HepG2 (cell line): ENCODE measurements at regions not wholly inside any gene's neighbourhood (a gene's known extent, or its start where the extent isn't known, plus 50 kb on each side); places are given as distances from the start of the nearest gene placed in this dataset.
A peak's percentile ranks its signal among the peaks of the same experiment; 100 is the strongest.

Experiments used
- ATAC-seq: fragments of 200-7000 bp; cut with Tn5 transposase; 3 replicates; pipeline ENCODE4 v1.9.1; 2020; ENCODE audit warnings: mild to moderate bottlenecking, moderate library complexity
- BruUV-seq: library from RNA; stranded (reverse); fragments of 400-500 nt; replicated peaks from 2 replicates; lab custom pipeline; 2021; lab: Mats Ljungman, UMichigan
- CTCF ChIA-PET: fragments of 300-600 bp; formaldehyde crosslinking; extraction: SDS; loops from one replicate; lab custom pipeline; 2021; ENCODE audit warnings: low total read pairs, inconsistent platforms, low intra/inter-chr PET ratio; lab: Yijun Ruan, JAX
- POLR2A ChIA-PET: fragments of 350-600 bp; sonication (Branson Sonifier 250); formaldehyde crosslinking; loops from one replicate; lab custom pipeline; 2020; ENCODE audit warnings: antibody characterized with exemption, inconsistent platforms; lab: Yijun Ruan, JAX
- DNase-seq: peaks from one replicate; pipeline ENCODE4 v3.0.0-alpha.2; 2015; ENCODE audit warnings: low spot score
- FAIRE-seq: peaks from 3 replicates; lab custom pipeline; 2011; peaks lifted over from hg19 to GRCh38; lab: Jason Lieb, UNC
- H2AFZ ChIP-seq: one replicate; pipeline ENCODE4 v1.6.1; 2011; ENCODE audit warnings: low read length, inconsistent platforms
- H3K27ac ChIP-seq: fragments of 300-600 bp; 3 replicates; pipeline ENCODE4 v1.8.0; 2011; ENCODE audit warnings: mixed run types, mild to moderate bottlenecking, mixed read lengths, low read length, inconsistent platforms; ENCODE audit not compliant: insufficient read depth; ENCODE audit errors: extremely low read length
- H3K27me3 ChIP-seq, 2 experiments: fragments of 200-600 bp in 1 of 2; 2 replicates in 1 of 2; 3 replicates in 1 of 2; pipeline versions ENCODE4 v1.6.0 to v1.8.0; 2011; ENCODE audit warnings: low read length in 2 of 2, mild to moderate bottlenecking in 2 of 2, moderate library complexity in 2 of 2, inconsistent platforms in 1 of 2; ENCODE audit not compliant: insufficient read depth in 2 of 2, control insufficient read depth in 1 of 2
- H3K36me3 ChIP-seq, 2 experiments: fragments of 200-600 bp in 1 of 2; replicated peaks in 1 of 2; 2 replicates in 1 of 2; 3 replicates in 1 of 2; pipeline versions ENCODE4 v1.5.1 to v1.8.0; 2011; ENCODE audit warnings: low read length in 2 of 2, inconsistent platforms in 1 of 2; ENCODE audit not compliant: insufficient read depth in 2 of 2, control insufficient read depth in 1 of 2
- H3K4me1 ChIP-seq: 2 replicates; pipeline ENCODE4 v1.5.1; 2012; ENCODE audit warnings: low read length, inconsistent platforms; ENCODE audit not compliant: insufficient read depth
- H3K4me2 ChIP-seq: 2 replicates; pipeline ENCODE4 v1.6.0; 2011; ENCODE audit warnings: low read depth, low read length, inconsistent platforms
- H3K4me3 ChIP-seq, 3 experiments: fragments of 200-600 bp in 1 of 3; sonication (generic), shearing (Covaris generic) in 1 of 3; replicated peaks in 1 of 3; 2 replicates each; pipeline ENCODE4 v1.5.1; 2011 to 2016; ENCODE audit warnings: low read length in 3 of 3, inconsistent platforms in 2 of 3, low read depth in 2 of 3, mild to moderate bottlenecking in 2 of 3, control low read depth in 1 of 3, mixed read lengths in 1 of 3; ENCODE audit not compliant: insufficient read depth in 1 of 3
- H3K79me2 ChIP-seq: one replicate; pipeline ENCODE4 v1.6.1; 2011; ENCODE audit warnings: low read length, inconsistent platforms; ENCODE audit not compliant: insufficient read depth
- H3K9ac ChIP-seq: 2 replicates; pipeline ENCODE4 v1.6.0; 2011; ENCODE audit warnings: mild to moderate bottlenecking, low read depth, low read length, inconsistent platforms; ENCODE audit not compliant: insufficient read depth
- H3K9me3 ChIP-seq: 2 replicates; pipeline ENCODE4 v1.5.1; 2012; ENCODE audit warnings: mild to moderate bottlenecking, low read length
- H4K20me1 ChIP-seq: 2 replicates; pipeline ENCODE4 v1.6.0; 2011; ENCODE audit warnings: inconsistent platforms, mild to moderate bottlenecking, low read length, moderate library complexity; ENCODE audit not compliant: insufficient read depth
- ATF6 ChIP-seq: sonication (generic); formaldehyde crosslinking; conservative IDR thresholded peaks from 2 replicates; pipeline ENCODE4 v1.4.0; 2020; ENCODE audit warnings: missing genetic modification reagents
- CEBPB ChIP-seq: IDR thresholded peaks from 2 replicates; pipeline ENCODE4 v1.6.1; 2011; ENCODE audit warnings: low read depth, low read length, improper control_type of control experiment, borderline replicate concordance
- FOXO1 ChIP-seq: sonication (generic); formaldehyde crosslinking; IDR thresholded peaks from 2 replicates; pipeline ENCODE4 v1.4.0; 2020; ENCODE audit warnings: missing genetic modification reagents
- IRF2 ChIP-seq: IDR thresholded peaks from 2 replicates; pipeline ENCODE4 v1.6.1; 2018; ENCODE audit warnings: missing genetic modification reagents, missing compliant biosample characterization
- WGBS: methylation state at CpG from one replicate; pipeline ENCODE4 v1.1.6; 2017; ENCODE audit warnings: low lambda C conversion rate; 5-methylcytosine and 5-hydroxymethylcytosine counted together
- in situ Hi-C: cut with HindIII; loops from 2 replicates; pipeline ENCODE4 v1.10.0; 2017; ENCODE audit warnings: low pct_unique_long_range_greater_than_20kb; ENCODE audit not compliant: extremely low pct_ligation_motif_present
- intact Hi-C: fragments of 100-400 bp; cut with micrococcal nuclease; formaldehyde crosslinking; loops from one replicate; pipeline ENCODE4 v1.10.0; 2022; ENCODE audit not compliant: unreplicated experiment
- TF ChIP-seq, protein P1 (sequence below): IDR thresholded peaks from 2 replicates; pipeline ENCODE4 v1.6.1; 2016; ENCODE audit warnings: low read depth, control low read depth

DNA sequence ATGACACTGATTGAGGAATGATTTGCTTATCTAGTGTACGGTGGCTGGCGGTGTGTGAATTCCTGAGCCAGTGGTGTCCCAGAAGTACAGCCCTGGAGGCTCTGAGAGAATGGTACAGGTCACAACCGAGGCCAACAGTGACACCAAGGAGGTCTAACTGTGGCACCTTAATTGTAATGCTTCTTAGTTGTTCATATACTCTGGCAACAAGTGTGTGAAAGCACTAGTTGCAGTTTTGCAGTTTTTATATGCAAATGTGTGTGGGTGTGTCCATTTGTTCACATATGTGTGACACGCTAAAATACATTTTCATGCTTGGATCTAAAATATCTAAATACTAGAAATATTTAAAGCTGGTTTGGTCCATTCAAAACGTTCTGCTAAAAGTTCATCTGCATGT, 185.3 kb upstream of the FMN2 start (continued):
- TF ChIP-seq, protein P1, sequence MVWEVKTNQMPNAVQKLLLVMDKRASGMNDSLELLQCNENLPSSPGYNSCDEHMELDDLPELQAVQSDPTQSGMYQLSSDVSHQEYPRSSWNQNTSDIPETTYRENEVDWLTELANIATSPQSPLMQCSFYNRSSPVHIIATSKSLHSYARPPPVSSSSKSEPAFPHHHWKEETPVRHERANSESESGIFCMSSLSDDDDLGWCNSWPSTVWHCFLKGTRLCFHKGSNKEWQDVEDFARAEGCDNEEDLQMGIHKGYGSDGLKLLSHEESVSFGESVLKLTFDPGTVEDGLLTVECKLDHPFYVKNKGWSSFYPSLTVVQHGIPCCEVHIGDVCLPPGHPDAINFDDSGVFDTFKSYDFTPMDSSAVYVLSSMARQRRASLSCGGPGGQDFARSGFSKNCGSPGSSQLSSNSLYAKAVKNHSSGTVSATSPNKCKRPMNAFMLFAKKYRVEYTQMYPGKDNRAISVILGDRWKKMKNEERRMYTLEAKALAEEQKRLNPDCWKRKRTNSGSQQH (CRISPR knock-in tag): no peak
- TF ChIP-seq IRF2 (CRISPR knock-in tag) (no peak), ATF6 (CRISPR knock-in tag) (no peak)

GRCh38 chr1:239909898-239910297, 181.8 kb upstream of the FMN2 start:
- intact Hi-C loops: no loop called here
- DNase-seq (no peak), ATAC-seq (peak; percentile 47; the same call in 1 of the 3 replicates), FAIRE-seq (no peak)
- POLR2A ChIA-PET: no interaction called here
- no peak overlapping the region for H3K27ac ChIP-seq
- H2AFZ ChIP-seq: no peak overlapping the region
- no peaks in the 10 kb centered on the region for H3K79me2 ChIP-seq
- BruUV-seq: no TSS peak
- no peaks in the 10 kb centered on the region for H4K20me1 ChIP-seq
- CTCF ChIA-PET: no interaction called here
- no peaks in the 10 kb centered on the region for H3K4me1 ChIP-seq
- H3K27me3 ChIP-seq: no peaks in the 10 kb centered on the region
- no peak overlapping the region for H3K4me3 ChIP-seq
- H3K9ac ChIP-seq: no peak overlapping the region
- 11% methylated on average over 5 of the region's 10 CpGs for WGBS
- H3K4me2 ChIP-seq: no peak overlapping the region
- no peaks in the 10 kb centered on the region for H3K9me3 ChIP-seq
- in situ Hi-C loops: no loop called here
- H3K36me3 ChIP-seq: no peaks in the 10 kb centered on the region
- TF ChIP-seq CEBPB: peak; percentile 65; the same call in 1 of the 2 replicates
- no peak for TF ChIP-seq FOXO1
